ENCODE measurements at regions not wholly inside any gene's neighbourhood (a gene's known extent, or its start where the extent isn't known, plus 50 kb on each side); places are given as distances from the start of the nearest gene placed in this dataset.

DNA sequence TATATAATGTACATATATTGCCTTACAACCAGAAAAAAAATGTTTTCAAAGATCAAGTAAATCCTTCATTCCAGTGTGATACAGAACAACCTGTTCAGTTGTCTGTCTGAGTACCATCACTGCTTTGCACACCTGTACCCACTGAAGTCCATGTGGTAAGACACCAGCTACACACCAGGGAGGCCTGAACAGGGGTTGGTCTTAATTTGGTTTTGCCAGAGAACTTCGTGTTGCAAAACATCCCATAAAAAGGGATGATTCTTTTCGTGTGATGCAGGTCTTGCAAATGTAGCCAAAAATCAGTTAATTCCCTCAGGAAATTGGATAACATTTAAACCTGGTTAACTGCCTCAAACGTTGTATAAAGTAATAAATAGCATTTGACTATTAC, 73.7 kb upstream of the SLC1A4 start:
- TF ChIP-seq RFX5 (IDR thresholded peaks at IDR 0.05; ENCODE audit: low read depth, low read length): no peak
- TF ChIP-seq, protein P1, sequence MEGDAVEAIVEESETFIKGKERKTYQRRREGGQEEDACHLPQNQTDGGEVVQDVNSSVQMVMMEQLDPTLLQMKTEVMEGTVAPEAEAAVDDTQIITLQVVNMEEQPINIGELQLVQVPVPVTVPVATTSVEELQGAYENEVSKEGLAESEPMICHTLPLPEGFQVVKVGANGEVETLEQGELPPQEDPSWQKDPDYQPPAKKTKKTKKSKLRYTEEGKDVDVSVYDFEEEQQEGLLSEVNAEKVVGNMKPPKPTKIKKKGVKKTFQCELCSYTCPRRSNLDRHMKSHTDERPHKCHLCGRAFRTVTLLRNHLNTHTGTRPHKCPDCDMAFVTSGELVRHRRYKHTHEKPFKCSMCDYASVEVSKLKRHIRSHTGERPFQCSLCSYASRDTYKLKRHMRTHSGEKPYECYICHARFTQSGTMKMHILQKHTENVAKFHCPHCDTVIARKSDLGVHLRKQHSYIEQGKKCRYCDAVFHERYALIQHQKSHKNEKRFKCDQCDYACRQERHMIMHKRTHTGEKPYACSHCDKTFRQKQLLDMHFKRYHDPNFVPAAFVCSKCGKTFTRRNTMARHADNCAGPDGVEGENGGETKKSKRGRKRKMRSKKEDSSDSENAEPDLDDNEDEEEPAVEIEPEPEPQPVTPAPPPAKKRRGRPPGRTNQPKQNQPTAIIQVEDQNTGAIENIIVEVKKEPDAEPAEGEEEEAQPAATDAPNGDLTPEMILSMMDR (conservative IDR thresholded peaks at IDR 0.05; ENCODE audit: low read depth, low read length): no peak
- no peak for TF ChIP-seq SMC3 (IDR thresholded peaks at IDR 0.05; ENCODE audit: low read depth, low read length)
- no peak for TF ChIP-seq POLR2A (IDR thresholded peaks at IDR 0.05; ENCODE audit: low read depth, low read length)
- no peak for TF ChIP-seq MXI1 (IDR thresholded peaks at IDR 0.05; ENCODE audit: borderline replicate concordance, low read depth, low read length)

Data from IMR-90 (cell line).